ENCODE measurements at regions not wholly inside any gene's neighbourhood (a gene's known extent, or its start where the extent isn't known, plus 50 kb on each side); places are given as distances from the start of the nearest gene placed in this dataset.
"Not testable (repeated sequence)": the region's sequence is repeated elsewhere in the genome, so short reads cannot be mapped to it uniquely, and the experiment has no call there.

DNA sequence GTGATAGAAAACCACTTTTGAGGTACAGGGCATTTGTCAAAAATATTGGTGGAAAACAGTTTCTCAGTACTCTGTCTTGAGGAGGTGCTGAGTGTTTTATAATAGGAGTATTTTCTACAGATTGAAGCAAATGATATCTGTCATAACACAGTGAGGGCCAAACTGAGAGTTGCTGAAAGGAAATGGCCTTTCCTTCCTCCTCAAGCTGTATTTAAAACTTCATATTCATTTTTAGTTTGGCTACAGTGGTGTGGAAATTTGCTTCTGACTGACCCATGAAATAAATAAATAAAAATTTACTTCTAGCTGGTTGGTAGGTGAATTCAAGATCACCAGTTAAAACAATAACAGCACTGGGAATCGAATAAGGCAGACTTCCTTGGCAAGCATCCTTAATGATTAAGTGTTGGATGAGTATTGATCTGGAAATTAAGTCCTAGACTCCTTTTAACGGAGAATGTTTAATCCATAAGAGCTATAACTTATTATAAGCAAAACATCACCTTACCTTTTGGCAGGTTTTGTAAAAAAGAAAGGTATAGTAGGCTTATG is 828.6 kb upstream of the CITED2 start:
- no peak for DNase-seq

DNA sequence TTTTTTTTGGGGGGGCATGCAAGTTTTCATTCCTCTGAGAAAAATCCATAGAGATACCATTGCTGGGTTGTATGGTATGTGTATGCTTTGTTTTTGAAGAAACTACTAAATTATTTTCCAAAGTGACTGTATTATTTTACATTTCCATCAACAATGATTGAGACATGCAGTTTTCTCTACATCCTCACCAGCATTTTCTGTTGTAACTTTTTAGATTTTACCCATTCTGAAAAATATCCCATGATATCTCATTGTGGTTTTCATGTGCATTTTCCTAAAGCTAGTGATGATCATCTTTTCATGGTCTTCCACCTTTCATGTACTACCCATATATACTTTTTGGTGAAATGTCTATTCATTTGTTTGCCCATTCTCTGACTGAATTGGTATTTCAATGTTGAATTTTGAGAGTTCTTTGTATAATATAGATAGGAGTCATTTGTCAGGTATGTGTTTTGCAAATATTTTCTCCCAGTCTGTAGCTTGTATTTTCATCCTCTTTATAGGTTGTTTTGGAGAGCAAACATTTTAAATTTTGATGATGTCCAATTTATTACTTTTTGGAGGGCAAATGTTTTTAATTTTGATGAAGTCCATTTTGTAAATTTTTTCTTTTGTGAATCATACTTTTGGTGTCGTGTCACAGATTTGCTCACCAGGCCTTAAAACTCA is 827.5 kb upstream of the CITED2 start:
- no peak for DNase-seq

DNA sequence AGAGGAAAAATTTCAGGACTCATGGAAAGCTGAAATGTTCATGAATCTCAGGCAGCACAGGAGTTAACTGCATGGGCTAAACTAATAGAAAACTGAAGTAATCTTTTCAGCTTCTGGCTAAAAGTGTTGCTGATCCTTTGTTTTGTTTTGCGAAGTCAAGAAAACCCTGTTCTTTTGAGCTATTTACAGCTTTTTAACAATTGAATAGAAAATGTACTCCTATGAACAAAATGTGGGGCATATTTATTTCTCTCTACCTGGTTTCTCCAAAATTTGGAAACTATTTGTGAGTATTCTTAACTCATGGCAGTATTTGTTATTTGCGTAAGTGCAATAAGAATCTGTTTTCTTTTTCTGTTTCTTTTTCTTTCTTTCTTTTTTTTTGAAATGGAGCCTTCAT is 818.8 kb upstream of the CITED2 start:
- DNase-seq: no peak

DNA sequence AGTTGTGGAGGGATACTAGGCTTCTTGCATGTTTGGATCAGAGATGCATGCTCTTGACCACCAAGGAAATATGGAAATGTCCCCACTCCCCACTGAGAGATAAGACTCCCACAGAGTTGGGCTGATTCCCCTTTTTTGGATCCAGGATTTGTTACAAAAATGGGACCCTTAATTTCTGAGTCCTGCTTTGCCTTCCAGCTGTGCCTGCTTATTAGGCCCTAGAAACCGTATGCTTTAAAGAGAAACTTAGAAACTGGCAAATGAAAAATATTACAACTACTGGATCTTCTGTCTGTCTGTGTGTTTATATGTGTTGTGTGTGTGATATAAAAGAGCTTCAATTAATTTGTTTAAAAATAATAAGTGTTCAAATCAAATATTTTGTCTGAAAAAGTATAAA is 817.6 kb upstream of the CITED2 start:
- no peak for DNase-seq

DNA sequence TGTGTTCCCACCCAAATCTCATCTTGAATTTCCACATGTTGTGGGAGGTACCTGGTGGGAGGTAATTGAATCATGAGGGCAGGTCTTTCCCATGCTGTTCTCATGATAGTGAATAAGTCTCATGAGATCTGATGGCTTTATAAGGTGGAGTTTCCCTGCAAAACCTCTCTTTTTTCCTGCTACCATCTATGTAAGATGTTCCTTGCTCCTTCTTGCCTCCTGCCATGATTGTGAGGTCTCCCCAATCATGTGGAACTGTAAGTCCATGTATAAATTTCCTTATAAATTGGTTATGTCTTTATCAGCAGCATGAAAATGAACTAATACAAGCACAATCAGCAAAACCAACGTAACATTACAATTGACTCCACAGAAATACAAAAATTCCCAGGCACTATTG is 814.8 kb upstream of the CITED2 start:
- DNase-seq: not testable (repeated sequence)

DNA sequence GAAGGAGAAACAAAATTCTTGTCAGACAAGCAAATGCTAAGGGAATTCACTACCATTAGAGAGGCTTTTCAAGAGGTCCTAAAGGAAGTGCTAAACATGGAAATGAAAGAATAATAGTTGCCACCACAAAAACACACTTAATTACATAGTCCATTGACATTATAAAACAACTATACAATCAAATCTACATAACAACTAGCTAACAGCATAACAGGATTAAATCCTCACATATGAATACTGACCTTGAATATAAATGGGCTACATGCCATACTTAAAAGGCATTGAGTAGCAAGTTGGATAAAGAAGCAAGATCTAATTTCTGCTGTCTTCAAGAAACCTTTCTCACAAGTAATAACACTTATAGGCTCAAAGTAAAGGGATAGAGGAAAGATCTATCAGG is 811.5 kb upstream of the CITED2 start:
- DNase-seq: no peak

DNA sequence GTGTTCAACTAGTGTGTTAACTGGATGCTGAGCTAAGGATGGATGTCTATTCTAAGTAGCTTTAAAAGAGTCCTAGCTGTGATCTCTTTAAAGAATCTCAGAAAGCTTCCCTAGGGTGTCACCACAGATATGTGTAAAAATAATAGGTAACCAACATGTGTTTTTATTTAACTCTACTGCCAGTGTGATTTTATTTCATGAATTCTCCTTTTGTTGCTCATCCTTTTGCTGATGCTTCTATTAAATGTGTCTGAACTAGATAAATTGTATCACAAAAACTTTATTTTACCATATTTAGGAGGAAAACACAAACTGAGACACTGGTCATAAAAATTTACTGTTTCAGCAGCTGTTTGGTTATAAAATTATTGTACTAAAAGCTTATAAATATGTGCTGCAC is 809.4 kb upstream of the CITED2 start:
- no peak for DNase-seq

DNA sequence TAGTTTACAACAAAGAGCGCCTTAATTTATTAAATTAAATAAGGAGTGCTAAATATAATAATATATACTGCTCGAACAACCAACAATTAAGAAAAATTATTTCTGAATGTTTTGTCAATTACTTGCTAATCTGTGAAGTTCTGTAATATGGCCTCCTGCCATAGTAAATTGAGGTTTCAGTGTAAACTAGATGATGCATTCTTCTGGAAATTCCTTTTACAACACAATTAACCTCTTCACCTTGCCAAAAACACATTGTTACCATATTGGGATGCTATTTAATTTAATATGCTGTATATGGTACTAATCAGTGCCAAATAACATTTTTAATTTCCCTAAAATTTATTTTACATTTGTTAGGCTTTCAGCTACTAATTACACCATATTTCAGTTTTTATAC is 808.4 kb upstream of the CITED2 start:
- DNase-seq: no peak

DNA sequence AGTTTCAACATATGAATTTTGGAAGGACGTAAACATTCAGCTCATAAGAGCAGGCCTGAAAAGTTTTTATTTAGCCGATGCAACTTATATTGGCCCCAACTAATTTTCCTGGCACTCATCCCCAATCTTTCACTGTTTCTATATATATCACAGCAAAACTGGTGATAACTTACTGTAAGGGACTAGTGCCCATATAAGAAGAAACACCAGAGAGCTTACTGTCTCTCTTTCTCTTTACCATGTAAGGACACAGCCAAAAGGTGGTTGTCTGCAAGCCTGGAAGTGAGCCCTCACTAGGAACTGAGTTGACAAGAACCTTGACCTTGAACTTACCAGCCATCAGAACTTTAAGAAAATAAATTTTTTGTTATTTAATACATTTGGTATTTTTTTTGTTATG is 807.4 kb upstream of the CITED2 start:
- DNase-seq: no peak

DNA sequence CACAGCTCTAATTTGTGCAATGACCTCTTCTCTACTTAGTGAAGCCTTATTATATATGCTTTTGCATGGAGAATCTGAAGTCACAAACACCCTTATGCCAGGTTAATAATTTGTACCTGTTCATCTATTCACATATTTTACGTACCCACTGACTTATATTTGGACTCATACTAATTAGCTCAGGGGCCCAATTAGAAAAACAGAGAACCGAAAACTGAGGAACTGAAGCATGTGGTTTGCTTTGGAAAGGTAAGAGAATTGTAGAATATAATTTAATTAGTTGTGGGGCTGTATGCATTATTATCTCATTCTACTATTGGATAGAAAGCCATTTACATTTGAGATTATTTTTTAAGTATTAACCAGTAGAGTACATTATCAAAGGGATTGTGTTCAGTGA is 805.9 kb upstream of the CITED2 start:
- DNase-seq: no peak

DNA sequence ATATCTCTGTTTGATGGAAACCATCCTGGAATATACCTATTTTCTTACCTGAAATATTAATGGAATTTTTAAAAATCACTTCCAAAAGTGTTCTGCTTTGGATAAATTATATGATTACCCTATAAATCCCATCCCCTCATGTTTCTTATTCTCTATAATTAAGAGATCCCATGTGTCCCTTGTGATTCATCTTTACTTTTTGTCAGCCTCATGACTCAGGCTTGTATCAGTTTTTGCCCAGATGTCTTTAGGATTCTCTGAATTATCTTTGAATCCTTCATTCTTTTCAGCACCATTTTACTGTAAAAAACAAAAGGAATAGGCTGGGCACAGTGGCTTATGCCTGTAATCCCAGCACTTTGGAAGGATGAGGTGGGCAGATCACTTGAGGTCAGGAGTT is 804.5 kb upstream of the CITED2 start:
- DNase-seq: no peak

DNA sequence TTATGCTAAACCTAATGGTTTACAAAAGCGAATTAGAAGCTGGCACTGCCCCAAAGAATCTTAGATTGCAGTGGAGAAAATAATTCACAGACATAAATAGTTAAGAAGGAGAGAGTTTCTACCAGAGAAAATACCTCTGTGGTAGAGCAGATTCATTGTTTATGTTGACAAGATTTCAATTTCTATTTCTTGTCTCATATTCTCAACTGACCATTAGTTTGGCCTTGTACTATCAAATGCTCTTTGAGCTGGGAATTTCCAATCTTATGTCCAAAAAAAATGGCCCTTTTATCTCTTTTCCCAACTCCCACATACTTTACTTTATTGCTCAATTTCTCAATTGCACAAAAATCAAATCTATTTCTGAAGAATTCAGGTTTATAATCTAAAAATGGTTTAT is 804.1 kb upstream of the CITED2 start:
- DNase-seq: no peak

DNA sequence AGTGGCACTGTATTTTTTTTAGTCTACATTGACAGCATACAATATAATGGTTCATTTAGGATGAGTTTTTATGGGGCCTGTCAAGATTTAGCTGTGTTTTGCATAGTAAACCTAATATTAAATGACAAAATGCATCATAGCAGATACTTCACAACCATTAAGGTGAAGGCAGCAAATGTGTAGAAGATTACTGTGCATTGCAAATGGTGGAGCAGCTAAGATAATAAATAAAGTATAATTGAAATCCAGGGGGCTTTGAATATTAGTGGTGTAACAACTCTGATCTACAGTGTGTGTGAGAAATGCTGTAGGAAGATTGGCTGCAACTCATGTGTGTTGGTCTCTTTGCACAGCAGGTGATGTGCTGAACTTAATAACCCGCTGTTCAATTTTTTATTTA is 801.9 kb upstream of the CITED2 start:
- no peak for DNase-seq

DNA sequence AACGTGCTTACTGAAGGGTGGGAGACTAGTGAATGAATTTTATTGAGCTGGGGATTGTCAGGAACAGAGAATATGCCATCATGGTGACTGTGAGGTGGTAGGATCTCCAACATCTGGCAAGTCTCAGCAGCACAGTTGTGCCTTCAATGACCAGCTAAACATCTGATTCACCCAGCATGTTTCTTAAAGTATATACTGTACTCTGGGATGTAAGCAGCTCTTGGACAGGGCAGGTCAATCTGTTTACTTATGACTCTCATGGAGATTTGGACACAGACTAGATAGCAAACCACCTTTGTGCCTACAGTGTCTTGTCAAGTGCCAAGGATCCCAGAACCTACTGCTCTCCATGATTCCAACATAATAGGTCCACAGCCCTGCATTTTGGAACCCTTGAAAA is 801.0 kb upstream of the CITED2 start:
- DNase-seq: no peak

DNA sequence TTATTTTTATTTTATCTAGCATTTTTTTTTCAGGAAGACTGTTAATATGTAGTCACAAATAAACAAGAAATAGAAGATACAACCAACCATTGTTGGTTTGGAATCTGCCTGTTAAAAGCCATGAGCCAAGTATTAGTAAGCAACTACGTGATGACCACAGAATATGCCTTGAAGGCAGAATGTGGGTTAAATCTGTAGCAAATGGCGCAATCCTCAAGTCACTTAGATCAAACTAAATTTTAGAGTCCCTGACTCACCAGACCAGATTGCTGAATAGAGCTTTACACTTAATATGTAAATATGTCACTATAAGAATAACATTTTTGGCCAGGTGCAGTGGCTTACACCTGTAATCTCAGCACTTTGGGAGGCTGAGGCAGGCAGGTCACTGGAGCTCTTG is 800.1 kb upstream of the CITED2 start:
- DNase-seq: no peak

DNA sequence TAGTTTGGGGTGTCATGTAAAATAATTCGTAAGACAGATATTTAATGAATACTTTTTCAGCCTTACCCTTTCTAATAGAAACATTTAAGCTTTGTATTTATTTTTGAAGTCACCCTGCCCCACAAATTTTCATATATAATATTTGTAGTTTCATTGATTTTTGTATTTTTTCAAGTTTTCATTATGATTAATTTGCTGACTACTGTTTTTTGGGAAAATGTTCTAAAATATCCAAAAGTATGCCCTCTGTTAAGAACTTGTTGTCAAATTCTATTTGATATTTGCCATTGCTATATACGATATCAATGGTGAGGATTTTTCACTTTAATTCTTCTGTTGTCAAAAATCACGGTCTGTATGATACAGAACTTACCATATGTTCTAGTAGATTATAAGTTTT is 793.9 kb upstream of the CITED2 start:
- DNase-seq: no peak

DNA sequence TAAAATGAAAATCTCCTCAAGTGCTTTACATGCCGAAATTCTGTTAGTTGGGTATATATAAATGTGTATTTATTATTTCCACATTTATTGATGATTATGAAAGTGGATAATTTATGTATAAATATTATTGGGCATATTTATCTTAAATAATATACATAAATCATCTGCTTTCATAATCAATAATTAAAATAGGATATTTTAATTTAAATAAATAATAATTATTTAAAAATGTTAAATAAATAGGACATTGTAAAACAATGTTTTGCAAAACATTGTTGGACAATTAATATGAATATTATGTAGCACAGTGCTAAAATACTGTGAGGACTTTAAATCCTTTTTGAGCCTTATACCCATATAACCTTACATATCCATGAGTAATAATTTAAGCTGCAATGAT is 786.5 kb upstream of the CITED2 start:
- DNase-seq: no peak

DNA sequence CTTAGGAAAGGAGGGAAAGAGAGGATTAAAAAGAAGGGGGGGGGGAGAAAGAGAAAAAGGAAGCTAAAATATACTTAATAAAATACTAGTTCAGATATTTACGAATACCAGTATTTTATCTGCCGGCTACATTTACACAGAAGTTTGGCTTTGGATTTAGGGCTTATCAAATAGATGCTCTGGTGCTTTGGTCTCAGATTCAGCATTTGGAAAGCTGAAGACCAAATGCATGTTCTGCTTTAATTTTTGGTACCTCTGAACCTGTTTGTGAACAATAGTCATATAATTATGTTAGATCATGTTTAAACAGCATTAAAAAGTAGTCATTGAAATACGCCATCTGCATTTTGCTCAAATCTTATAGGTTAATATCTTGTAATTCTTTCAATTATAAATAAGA is 786.0 kb upstream of the CITED2 start:
- DNase-seq: no peak

DNA sequence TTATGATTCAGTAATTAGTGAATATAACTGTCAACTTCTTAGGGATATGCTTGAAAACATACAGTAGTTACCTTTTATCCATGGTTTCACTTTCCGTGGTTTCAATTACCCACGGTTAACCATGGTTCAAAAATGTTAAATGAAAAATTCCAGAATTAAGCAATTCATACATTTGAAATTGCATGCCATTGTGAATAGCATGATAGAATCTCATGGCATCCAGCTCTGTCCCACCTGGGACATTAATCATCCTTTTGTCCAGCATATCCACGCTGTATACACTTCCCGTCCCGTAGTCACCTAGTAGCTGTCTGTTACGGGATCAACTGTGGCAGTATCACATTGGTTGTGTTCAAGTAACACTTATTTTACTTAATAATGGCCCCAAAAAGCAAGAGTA is 781.7 kb upstream of the CITED2 start:
- no peak for DNase-seq

DNA sequence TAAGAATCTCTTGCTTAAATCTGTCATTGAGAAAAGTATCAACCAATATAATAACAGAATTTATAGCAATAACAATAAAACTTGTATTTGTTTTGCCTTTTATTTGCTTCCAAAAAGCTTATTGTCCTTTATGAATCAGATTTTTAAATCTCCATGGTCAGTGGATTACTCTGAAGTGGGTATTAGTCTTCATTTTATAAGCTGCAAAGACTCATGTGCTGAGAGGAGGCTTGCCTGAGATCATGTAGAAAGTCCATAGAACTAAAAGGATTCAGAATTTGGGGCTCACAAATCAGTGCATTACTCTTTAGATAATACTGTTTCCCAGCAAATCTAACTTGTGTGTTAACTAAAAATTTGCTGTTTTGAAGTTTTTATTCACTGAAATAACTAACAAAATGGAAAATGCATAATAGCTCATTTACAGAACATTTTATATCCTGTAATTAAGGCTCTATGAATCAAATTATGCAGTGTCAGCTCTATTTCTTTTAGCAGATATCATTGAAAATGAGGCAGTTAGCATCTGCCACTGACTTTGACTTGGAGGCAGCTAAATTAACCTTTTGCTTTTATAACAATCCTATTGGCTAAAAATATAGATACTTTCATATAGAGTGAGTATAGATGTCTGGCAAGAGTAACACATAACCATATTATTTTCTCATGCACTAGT is 781.1 kb upstream of the CITED2 start:
- no peak for DNase-seq

DNA sequence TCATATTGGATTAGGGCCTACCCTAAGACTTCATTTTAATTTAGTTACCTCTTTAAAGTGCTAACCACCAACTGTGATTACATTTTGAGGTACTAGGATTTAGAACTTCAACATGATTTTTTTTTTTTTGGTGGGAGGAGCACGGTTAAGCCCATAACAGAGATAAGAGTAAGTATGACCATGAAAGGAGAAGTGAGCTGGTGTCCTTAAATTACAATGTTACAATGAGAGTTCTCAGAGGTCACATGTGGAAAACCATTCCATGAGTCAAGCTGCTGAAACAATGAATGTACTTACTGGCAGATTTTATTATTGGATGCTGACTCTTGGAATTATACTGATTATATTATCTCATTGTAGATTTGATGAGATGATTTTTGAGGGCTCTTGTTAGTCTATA is 779.3 kb upstream of the CITED2 start:
- DNase-seq: no peak

DNA sequence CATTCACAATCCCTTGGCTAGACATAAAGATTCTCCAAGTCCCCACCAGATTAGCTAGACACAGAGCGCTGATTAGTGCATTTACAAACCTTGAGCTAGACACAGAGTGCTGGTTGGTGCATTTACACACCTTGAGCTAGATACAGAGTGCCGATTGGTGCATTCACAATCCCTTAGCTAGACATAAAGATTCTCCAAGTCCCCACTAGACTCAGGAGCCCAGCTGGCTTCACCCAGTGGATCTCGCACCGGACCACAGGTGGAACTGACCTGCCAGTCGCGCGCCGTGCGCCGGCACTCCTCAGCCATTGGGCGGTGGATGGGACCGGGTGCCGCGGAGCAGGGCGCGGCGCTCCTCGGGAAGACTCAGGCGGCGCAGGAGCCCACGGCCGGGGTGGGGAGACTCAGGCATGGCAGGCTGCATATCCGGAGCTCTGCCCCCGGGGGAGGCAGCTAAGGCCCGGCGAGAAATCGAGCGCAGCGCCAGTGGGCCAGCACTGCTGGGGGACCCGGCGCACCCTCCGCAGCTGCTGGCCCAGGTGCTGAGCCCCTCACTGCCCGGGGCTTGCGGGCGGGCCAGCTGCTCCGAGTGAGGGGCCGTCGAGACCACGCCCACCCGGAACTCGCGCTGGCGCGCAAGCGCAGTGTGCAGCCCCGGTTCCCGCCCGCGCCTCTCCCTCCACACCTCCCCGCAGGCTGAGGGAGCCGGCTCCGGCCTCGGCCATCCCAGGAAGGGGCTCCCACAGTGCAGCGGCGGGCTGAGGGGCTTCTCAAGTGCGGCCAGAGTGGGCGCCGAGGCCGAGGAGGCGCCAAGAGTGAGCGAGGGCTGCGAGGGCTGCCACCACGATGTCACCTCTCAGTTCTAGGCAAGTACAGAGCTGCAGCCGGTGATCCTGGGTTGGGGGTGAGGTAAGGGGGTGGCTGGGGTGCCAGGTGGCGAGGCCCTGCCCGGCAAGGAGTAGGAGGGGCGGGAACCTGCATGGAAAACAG is 773.7 kb upstream of the CITED2 start:
- not testable (repeated sequence) for DNase-seq

DNA sequence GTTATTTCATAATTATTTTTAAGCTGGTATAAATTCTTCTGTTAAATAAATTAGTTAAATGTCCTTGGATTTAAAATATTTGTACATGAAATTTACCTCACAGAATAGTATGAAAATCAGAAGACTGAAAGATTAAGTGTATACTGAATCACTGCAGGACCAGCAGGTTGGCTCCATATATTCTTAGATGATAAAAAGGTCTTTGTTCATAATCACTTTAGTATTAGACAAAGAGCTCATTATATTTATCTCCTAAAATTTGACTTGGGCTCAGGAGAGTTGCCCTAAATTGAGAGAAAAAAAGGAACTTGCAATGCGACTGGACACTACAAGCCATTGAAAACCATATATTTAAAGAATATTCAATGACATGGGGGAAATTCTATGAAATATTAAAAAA is 766.4 kb upstream of the CITED2 start:
- DNase-seq: no peak

Measured in NCI-H446 treated with DMSO at 0.1 percent for 48 hours (cell line).